ENCODE measurements at regions not wholly inside any gene's neighbourhood (a gene's known extent, or its start where the extent isn't known, plus 50 kb on each side); places are given as distances from the start of the nearest gene placed in this dataset.

GRCh38 chr15:62527387-62527786 lies 362.3 kb upstream of the C2CD4B start:
- no peak for TF ChIP-seq CTCF (IDR thresholded peaks at IDR 0.05; ENCODE audit: poor library complexity)
- no peak for TF ChIP-seq EZH2 (IDR thresholded peaks at IDR 0.05; ENCODE audit: borderline replicate concordance)
